GM19351 (cell line): ENCODE measurements at regions not wholly inside any gene's neighbourhood (a gene's known extent, or its start where the extent isn't known, plus 50 kb on each side); places are given as distances from the start of the nearest gene placed in this dataset.
"Not testable (repeated sequence)": the region's sequence is repeated elsewhere in the genome, so short reads cannot be mapped to it uniquely, and the experiment has no call there.

ENCODE experiments used
- ATAC-seq: cut with Tn5 transposase; IDR thresholded peaks from one replicate; pipeline ENCODE4 v1.9.1; 2021; ENCODE audit warnings: mild to moderate bottlenecking, moderate library complexity; ENCODE audit not compliant: unreplicated experiment

- no peak for ATAC-seq
Observed at GRCh38 chr18:961644-962355, 57.1 kb downstream of the ADCYAP1 start.

GRCh38 chr18:963276-963675, 58.6 kb downstream of the ADCYAP1 start:
- ATAC-seq, result no peak

- ATAC-seq, result no peak
Observed at GRCh38 chr18:965921-966758, 61.5 kb downstream of the ADCYAP1 start.

- ATAC-seq, result no peak
Observed at GRCh38 chr18:966759-967576, 62.3 kb downstream of the ADCYAP1 start.

GRCh38 chr18:968910-969309, 64.2 kb downstream of the ADCYAP1 start:
- ATAC-seq, result not testable (repeated sequence)

GRCh38 chr18:969311-969710, 64.6 kb downstream of the ADCYAP1 start:
- not testable (repeated sequence) for ATAC-seq

GRCh38 chr18:974606-975005, 69.9 kb downstream of the ADCYAP1 start:
- ATAC-seq, result not testable (repeated sequence)

- ATAC-seq, result not testable (repeated sequence)
Observed at GRCh38 chr18:976393-977128, 71.9 kb downstream of the ADCYAP1 start.

- not testable (repeated sequence) for ATAC-seq
Observed at GRCh38 chr18:977327-977726, 72.7 kb downstream of the ADCYAP1 start.

- ATAC-seq, result not testable (repeated sequence)
Observed at GRCh38 chr18:977732-978131, 73.1 kb downstream of the ADCYAP1 start.

GRCh38 chr18:980586-980985, 75.9 kb downstream of the ADCYAP1 start:
- no peak for ATAC-seq

GRCh38 chr18:984004-984403, 79.3 kb downstream of the ADCYAP1 start:
- no peak for ATAC-seq

- no peak for ATAC-seq
Observed at GRCh38 chr18:985212-985661, 80.6 kb downstream of the ADCYAP1 start.

- ATAC-seq, result no peak
Observed at GRCh38 chr18:986051-986450, 81.4 kb downstream of the ADCYAP1 start.

GRCh38 chr18:986552-986951, 81.9 kb downstream of the ADCYAP1 start:
- no peak for ATAC-seq

GRCh38 chr18:987325-988186, 82.9 kb downstream of the ADCYAP1 start:
- no peak for ATAC-seq

- no peak for ATAC-seq
Observed at GRCh38 chr18:989425-989824, 84.8 kb downstream of the ADCYAP1 start.

GRCh38 chr18:990197-990596, 85.5 kb downstream of the ADCYAP1 start:
- no peak for ATAC-seq

GRCh38 chr18:991441-991840, 86.8 kb downstream of the ADCYAP1 start:
- ATAC-seq, result no peak

- no peak for ATAC-seq
Observed at GRCh38 chr18:993560-993959, 88.9 kb downstream of the ADCYAP1 start.
